ENCODE measurements at regions not wholly inside any gene's neighbourhood (a gene's known extent, or its start where the extent isn't known, plus 50 kb on each side); places are given as distances from the start of the nearest gene placed in this dataset.

DNA sequence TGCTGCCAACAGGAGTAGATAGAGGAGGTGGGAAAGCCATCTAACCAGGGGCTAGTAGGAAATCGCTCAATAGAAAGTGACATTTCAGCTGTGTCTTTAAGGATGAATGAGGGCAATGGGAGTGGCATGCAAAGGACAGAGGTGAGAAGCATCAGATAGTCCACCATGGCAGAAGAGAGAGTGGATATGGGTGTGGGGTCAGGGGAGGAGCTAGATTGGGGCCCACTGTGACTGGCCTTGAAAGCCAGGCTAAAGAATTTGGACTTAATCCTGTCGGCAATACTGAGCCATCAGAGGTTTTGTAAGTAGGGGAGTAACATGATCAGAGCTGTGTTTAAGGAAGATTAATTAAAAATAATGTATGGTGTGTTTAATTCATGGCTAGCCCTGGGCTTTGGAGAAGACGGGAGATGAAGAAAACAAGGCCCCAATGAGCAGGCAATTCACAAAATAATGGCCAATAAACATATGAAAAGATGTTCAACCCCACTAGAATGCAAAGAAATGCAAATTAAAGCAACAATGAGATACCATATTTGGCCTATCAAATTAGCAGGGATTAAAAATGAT, 98.1 kb upstream of the PJA1 start:
- DNase-seq (ENCODE audit: low read depth, low spot score): no peak
- TF ChIP-seq, protein P1, sequence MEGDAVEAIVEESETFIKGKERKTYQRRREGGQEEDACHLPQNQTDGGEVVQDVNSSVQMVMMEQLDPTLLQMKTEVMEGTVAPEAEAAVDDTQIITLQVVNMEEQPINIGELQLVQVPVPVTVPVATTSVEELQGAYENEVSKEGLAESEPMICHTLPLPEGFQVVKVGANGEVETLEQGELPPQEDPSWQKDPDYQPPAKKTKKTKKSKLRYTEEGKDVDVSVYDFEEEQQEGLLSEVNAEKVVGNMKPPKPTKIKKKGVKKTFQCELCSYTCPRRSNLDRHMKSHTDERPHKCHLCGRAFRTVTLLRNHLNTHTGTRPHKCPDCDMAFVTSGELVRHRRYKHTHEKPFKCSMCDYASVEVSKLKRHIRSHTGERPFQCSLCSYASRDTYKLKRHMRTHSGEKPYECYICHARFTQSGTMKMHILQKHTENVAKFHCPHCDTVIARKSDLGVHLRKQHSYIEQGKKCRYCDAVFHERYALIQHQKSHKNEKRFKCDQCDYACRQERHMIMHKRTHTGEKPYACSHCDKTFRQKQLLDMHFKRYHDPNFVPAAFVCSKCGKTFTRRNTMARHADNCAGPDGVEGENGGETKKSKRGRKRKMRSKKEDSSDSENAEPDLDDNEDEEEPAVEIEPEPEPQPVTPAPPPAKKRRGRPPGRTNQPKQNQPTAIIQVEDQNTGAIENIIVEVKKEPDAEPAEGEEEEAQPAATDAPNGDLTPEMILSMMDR (IDR thresholded peaks at IDR 0.05; ENCODE audit: insufficient read depth, low read length, missing control alignments): no peak
- ChIA-PET POLR2A (no interaction called here), CTCF (no interaction called here)
- H3K4me3 ChIP-seq (ENCODE audit: low read depth, low read length): no peak overlapping the region

DNA sequence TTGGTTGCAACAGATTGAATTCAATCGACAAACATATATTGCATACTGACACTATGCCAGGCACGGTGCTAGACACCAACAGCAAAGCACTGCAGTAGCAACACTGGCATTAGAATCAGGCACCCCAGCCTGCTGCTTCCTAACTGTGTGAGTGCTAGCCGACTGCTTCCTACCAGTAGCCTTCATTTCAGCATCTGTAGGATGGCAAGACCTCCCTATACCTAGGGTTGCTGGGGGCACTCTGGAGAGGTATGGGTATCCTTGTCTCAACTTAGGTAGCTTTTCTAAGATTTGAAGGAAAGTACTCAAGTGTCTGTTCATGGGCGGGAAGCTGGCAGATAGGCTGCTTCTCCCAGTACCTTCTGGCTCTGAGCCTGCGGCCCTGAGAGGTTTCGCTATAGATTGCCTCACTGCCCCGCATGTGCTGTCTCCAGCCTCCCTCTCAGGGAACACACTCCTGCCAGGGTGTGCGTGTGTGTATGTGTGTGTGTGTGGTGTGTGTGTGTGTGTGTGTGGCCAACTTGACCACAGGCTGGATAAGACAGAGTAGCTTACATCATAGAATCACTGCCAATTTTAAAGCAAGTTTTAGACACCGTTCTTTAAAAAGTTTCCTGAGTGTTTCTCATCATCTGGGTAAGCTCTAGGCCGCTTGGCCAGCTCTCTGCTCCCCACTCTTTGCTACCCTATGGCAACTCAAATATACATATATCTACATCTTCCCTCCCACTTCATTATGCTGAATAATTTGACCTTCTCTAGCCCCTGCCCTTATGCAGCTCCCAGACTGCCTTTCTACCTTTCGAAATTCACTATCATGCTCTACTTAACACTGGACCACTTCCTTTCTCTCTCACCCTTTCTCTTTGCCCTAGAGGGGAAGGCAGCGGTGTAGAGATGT, 97.0 kb upstream of the PJA1 start:
- DNase-seq (ENCODE audit: low read depth, low spot score): no peak
- TF ChIP-seq, protein P1 (IDR thresholded peaks at IDR 0.05; ENCODE audit: insufficient read depth, low read length, missing control alignments): no peak
- H3K4me3 ChIP-seq (ENCODE audit: low read depth, low read length): no peak overlapping the region
- POLR2A ChIA-PET: no interaction called here
- CTCF ChIA-PET: no interaction called here

DNA sequence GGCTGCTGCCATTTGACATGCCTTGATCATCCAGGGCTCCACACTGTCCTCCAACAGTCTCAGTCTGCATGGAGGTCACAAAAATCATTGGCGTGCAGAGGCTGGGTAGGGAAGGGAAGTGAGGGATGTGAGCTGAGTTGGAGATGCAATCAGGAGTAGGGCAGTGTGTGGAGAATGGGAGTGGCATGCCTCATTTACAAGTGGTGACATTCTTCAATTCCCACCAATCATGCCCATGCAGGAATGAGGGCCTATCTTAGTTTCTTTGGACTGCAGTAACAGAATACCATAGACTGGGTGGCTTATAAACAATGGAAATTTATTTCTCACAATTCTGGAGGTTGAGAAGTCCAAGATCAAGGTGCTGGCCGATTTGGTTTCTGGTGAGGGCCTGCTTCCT, 94.9 kb upstream of the PJA1 start:
- ChIA-PET POLR2A (no interaction called here), CTCF (interaction anchor here (1.7 kb wide), 1 partner anchor 432 kb away, joined by 4 read pairs; no protein-coding TSS in a partner anchor)
- TF ChIP-seq, protein P1 (IDR thresholded peaks at IDR 0.05; ENCODE audit: insufficient read depth, low read length, missing control alignments): no peak
- H3K4me3 ChIP-seq (ENCODE audit: low read depth, low read length): no peak overlapping the region
- DNase-seq (ENCODE audit: low read depth, low spot score): no peak

DNA sequence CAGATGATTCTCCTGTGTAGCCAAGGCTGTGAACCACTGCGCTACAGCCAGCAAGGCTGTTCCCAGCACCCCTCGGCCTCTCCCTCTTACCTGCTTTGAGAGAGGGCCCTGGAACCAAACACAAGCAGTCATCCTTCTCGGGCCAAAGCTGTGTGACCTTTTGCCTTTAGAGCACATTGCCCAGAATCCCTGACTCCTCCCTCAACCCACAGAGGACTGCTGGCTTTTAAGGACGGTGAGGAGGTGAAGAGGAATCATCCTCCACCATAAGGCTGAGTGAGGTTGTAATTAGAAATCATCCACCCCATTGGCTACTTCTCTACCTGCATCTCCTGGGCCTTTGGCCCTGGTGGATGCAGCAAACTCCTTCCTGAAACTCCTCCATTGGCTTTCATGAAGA, 93.6 kb upstream of the PJA1 start:
- DNase-seq (ENCODE audit: low read depth, low spot score): no peak
- H3K4me3 ChIP-seq (ENCODE audit: low read depth, low read length): no peak overlapping the region
- CTCF ChIA-PET: no interaction called here
- TF ChIP-seq, protein P1 (IDR thresholded peaks at IDR 0.05; ENCODE audit: insufficient read depth, low read length, missing control alignments): no peak
- POLR2A ChIA-PET: no interaction called here

DNA sequence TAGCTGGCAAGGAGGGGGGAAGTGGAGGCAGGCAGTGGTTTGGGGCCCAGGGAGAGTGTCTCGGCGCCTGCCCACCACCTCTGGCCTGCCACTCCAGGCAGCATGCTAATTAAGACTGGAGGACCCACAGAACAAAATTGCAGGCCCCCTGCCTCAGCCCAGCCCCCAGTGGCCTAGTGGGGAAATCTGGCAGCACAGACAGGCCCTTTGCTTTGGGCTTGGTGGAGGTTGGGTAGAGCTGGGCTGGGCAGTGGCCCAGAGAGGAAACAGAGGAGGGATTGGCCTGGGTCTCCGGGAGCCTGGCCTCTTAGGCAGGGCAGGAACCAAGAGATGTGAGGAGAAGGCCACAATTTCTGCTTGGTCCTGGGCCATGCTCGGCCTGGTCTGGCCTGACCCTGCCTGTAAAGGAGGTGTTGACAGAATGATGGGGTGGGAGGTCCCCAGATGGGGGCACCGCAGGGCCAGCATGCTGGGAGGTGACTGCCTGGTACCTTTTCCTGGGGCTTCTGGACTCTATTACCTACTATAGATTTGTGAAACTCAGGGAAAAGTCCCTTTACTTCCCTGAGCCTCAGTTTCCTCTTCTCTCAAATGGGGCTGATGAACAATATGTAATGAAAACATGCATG, 92.4 kb upstream of the PJA1 start:
- DNase-seq (ENCODE audit: low read depth, low spot score): no peak
- TF ChIP-seq, protein P1 (IDR thresholded peaks at IDR 0.05; ENCODE audit: insufficient read depth, low read length, missing control alignments): no peak
- no peak overlapping the region for H3K4me3 ChIP-seq (ENCODE audit: low read depth, low read length)
- CTCF ChIA-PET: no interaction called here
- POLR2A ChIA-PET: no interaction called here

DNA sequence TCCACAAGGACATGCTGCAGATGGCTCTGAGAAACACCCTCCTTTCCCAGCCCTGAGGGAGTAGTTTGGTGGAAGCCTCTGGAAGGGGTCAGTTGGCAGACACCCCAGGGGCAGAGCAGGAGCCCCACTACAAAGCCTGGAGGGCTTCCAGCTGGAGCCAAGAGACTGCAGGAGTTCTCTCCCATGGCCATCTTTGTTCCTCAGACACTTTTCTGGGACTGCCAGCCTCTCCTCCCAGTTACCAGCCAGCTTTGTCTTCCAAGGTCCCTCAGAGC, 91.0 kb upstream of the PJA1 start:
- POLR2A ChIA-PET: no interaction called here
- TF ChIP-seq, protein P1 (IDR thresholded peaks at IDR 0.05; ENCODE audit: insufficient read depth, low read length, missing control alignments): no peak
- CTCF ChIA-PET: no interaction called here
- no peak for DNase-seq (ENCODE audit: low read depth, low spot score)
- H3K4me3 ChIP-seq (ENCODE audit: low read depth, low read length): no peak overlapping the region
